NCI-H187 (cell line): ENCODE measurements at regions not wholly inside any gene's neighbourhood (a gene's known extent, or its start where the extent isn't known, plus 50 kb on each side); places are given as distances from the start of the nearest gene placed in this dataset.

Source experiments
- DNase-seq, 2 experiments: peaks; one replicate each; lab custom pipeline; 2025; lab: John Stamatoyannopoulos, UW

DNA sequence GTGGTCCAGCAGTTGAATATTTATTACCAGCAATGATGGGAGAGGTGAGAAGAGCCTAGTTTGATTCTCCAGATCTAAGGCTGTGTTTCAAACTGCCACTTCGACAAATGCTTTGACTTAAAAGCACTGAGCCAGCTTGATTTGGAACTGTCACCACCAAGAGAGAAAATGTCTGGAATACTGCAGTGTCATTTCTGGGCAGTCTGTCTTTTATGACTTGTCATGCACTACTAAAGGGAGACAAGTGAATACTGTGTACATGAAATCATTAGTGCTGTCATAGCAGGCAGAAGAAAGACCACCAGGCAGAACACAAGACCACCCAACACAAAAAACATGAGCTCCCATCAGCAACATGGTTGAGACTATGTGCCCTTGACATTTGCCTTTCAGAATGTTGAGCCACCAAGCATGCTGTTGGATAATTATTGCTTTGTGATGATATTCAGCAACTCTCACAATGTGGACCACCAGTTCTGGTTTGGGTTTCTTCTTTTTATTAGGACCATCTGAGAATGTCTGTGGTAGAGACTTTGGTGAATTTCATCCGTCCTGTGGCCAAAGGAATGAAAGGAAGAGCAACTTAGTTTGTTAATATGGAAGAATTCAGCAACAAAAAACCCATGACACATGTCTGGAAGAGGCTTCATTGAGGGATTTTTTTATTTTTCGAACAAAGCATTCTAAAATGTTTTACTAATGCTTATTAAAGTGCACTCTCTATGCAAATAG is 125.8 kb downstream of the NTMT2 start:
- no peak for DNase-seq

DNA sequence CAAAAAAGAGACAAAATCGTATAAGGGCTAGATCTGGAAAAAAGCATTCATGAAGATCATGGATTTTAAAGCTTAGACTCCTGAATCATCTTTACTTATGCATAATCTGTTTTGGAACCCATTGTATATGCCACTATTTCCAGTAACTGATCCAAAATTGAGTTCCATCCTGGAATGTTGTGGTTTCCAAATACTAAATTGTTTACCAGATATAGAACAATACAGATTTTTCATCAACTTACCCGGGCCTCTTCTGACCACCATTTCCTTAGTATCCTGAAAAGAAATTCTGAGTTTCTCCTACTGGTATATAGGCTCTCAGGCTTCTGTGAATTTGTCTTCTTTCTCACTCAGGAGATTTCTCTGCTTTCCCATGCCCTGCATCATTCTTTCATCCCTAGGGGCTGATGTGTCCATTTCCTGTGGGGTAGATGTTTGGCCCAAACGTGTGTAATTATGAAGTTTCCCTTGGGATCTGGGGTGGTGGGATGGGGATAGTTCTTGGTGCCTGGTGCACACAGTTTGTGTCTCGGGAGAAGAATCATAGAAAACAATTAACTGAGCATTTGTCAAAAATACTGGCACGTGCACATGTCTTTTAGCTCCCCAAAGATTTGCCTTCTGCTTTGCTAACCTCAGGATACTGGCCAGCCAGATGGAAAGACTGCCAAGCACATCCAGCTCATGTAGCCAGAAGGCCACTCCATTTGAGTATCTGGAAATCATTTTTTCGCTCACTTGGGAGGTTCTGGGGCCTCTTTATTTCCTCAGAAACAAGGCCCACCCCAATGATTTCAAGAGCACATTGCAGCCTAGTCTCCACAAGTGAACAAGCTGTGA is 127.8 kb downstream of the NTMT2 start:
- DNase-seq: no peak

DNA sequence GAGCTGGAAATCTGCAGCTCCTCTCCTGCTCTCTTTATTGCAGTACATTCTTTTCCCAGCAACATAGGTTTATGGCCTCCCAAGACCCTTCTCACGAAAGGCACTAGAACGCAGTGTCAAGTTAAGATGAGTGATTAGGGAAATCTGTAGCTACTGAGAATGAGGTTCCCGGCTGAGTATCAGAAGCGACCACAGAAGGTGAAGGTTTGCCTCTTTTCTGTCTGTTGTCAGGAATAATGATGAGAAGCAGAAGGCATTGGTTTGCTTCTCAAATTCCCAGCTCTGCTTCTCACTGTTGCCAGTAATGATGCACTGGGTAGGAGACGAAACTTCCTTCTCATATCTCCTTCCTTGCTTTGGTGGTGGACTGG is 128.4 kb downstream of the NTMT2 start:
- no peak for DNase-seq

DNA sequence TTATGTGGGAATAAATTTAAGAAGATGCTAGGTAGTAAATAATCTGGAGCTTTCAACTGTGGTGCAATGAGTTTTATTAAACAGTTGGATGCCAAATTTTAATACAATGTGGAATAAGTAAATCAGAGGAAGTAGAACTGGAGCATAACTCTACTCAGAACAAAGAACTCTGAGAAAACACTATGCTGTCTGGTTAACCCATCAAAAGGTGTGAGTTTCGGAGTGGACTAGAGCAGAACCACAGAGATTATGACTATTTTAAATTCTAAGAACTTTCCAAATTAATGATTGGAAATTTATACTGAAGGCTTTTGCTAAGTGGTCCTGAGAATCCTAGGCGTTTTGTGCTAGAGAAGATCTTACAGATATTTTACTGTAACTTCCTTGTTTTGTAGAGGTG is 132.2 kb downstream of the NTMT2 start:
- DNase-seq: no peak

DNA sequence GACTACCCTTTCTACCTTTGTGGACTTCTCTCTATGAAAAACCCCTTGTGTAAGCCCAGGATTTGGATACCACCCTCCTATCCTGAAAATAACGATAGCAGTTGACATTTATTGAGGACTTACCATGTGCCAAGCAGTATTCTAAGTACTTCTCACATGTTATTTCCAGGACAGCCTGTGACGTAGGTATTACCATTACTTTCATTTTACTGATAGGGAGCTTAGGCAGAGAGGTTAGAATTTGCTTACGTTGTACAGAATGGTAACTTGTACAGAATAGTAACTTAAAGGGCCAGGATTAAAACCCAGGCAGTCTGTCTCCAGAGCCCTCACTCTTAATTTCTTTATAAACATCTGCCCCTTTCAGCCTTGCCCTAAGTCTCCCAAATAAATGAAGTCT is 138.3 kb downstream of the NTMT2 start:
- no peak for DNase-seq

DNA sequence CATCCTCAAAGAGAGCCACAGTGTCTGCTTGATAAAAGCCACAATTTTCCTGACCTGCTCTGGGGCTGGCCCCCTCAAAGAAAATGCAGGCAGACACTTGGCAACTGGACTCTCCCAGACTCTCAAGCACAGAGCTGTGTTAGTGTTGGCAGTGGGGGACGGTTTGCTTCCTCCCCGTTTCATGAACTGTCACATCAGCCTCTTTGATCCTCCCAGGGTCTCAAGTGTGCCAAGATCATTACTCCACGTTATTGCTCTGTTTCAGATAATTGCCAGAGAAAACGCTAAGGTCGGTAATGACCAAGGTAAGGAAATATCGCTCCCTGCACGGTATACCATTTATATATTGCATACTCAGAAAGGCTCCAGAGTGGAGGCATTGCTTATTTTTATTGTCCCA is 138.8 kb downstream of the NTMT2 start:
- no peak for DNase-seq

DNA sequence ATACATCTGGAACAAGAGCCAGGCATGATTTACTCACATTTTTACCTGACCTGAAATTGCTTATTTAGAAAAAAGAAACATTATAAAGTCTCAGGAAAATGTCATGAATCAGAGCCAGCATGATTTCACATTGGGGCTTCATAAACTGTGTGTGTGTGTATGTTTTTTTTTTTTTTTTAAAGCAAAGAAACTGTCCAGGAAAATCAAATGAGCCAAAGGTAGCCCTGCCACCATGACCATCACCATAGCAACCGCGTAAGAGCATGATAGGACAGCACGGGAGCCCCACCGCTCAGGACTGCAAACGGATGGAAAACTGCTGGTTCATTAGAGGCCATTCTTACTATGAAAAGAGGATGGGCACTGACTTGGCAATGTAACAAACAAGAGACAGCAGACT is 139.2 kb downstream of the NTMT2 start:
- peak in 1 of 2 experiments; percentile 46 for DNase-seq

DNA sequence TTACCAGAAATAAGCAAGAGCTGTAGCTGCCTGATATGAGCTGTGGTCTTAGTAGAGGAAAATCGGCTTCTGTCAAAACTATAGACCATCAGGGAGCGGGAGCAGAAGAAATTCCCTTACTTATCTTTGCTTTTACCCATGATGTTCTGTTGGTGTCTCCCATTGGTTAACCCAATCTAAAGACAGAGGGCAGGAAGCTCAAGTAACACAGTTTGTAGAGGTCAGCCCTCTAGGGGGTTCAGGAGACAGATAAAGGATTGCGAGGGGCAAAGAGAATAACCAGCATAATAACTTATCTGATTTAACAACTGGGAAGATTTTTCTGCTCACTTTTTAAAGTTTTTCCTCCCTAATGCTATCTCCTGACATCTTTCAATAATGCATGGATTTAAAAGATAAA is 142.4 kb downstream of the NTMT2 start:
- no peak for DNase-seq

DNA sequence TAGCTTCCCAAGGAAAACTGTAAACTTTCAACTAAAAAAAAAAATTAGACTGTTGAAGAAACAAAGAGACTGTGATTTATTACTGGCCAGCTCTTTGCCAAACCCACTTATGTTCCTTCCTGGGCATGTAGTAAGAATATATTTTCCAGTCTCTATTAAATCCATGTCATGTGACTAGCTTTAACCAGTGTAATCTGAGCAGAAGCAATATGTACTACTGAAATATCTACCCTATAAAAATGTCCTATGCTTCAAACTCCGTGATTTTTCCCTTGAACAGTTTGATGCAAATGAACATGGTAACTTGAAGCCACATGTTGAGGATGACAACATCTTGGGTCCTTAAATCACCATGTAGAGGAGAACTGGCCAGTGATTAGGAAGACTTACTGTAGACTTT is 144.5 kb downstream of the NTMT2 start:
- DNase-seq: no peak

DNA sequence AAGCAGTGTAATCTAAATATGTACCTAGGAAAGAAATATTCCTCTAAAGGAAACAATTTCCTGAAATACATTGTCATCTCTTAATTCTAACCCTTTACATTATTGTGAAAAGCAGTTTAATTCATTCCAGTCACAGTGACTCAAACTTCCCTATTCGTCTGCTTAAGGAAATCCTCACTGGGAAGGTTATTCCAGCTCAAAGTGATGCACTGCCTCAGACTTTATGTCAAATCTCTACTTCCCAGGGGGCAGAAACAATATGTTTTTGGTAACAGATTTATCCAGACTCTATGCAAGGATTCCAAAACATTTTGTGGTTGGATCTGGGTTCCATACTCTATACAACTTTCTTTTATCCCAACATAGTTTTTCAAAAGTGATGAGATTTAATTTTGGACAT is 145.2 kb downstream of the NTMT2 start:
- DNase-seq: no peak

DNA sequence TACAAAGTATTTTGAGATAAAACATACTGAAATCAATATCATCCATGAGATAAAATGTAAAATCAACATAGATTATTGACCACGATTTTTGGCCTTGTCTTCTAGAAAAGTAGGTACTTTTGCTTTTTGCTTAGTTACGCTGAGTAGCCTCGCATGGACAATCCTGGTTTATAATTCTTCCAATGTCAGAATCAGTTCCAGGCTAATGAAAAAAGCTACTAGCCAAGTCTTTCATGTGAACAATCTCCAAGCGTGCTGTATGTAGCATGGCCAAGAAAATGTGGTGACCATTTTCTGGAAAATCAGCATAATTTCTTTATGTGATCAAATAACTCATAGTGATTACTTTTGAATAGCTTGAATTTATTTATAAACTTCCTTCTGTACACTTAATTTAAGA is 145.8 kb downstream of the NTMT2 start:
- no peak for DNase-seq

DNA sequence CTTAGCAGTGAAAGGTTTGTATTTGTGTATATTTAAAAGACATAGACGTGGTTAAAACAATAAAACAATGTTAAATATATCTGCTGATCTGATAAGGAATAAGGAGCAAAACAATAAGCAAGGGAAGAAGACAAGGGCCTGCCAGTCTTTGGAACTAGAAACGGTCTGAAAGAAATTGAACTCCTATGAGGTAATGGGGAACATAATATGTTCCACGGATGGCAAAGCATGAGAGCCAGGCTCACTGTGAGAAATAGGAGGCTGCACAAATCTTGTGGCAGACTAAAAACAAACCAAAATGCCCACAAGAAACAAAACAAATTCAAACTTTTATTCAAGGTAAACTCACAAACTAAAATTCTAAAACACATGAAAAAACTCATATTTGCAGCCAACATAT is 150.5 kb downstream of the NTMT2 start:
- no peak for DNase-seq

DNA sequence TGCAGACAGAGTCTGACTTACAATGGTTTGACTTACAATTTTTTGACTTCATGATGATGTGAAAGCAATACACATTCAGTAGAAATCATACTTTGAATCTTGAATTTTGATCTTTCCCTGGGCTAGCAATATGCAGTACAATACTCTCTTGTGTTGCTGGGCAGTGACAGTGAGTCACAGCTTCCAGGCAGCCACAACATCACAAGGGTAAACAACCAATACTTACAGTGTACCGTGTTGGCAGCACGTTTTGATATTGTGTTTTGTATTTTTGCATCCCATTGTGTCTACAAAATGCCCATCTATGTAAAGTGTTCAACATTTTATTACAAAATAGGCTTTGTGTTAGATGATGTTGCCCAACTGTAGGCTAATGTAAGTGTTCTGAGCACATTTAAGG is 150.9 kb downstream of the NTMT2 start:
- no peak for DNase-seq

DNA sequence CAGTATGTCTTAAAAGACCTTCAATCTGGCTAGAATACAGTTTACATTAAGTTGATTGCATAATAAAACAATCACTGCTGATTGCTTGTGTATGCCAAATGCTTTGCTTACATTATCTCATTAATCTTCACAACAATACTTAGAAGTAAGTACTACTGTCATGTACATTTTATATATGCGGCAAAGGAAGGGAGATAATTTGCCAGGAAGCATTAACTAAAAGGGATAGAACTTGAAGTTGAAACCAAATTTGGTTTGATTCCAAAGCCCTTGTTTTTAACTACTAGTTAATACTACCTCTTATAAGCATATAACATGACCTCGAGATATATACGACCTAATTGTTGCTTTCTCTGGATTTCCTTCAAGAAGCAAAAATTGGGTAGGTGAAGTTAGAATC is 155.8 kb downstream of the NTMT2 start:
- no peak for DNase-seq

DNA sequence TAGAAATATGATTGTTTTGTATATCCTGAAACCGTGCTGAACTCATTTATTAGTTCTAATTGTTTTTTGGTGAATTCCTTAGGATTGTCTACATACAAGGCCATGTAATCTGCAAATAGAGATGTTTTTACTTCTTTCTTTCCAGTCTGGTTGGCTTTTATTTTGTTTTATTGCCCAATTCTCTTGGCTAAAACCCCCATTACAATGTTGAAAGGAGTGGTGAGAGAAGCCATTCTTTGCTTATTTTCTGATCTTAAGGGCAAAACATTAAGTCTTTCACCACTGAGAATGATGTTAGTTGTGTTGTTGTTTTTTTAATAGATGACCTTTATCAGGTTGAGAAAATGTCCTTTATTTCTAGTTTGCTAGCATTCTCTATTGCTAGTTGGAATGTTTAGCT is 157.3 kb downstream of the NTMT2 start:
- DNase-seq: no peak

DNA sequence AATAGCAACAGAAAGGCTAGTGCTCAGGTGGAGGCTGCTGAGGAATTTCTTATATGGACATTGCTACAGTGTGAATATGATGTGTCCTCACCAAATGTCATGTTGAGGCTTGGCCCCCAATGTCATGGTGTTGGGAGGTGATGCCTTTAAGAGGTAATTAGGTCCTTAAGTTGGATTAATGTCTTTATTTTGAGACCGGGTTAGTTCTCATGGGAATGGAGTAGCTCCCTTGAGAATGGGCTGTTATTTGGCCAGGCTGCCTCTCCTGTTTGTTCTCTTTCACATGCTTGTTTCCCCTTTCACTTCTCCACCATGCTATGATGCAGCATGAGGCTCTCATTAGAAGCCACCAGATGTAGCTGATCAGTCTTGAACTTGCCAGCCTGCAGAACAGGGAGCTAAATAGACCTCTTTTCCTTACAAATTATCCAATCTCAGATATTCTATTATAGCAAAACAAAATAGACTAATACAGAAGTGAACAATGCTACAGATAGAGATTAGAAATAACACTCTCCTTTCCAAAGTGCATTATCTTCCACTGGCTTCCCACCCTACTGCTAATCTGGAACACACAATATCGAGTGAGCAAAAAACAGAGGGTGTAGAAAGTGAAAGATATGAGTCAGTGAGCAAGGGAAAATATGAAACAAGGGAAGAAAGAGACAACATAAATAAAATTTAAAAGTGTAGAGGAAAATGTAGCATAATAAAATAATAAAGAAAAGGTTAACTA is 160.2 kb downstream of the NTMT2 start:
- no peak for DNase-seq

DNA sequence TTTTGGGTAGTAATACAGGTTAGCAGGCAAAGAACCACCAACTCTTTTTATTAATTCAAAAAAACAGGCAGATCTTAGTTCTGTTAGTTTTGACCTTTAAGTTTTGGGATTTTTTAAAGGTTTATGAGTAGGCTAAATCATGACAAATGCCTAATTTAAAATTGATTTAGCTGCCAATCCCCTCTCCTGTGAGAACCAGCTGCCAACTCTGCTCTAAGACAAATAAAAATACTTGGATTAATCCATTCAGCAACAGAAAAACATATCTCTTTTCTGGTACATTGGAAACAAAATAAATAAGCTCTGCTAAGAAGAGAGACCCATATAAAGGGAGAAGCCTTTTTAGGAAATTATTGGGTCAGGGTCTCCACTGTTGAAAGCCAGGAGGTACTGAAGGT is 160.8 kb downstream of the NTMT2 start:
- no peak for DNase-seq

DNA sequence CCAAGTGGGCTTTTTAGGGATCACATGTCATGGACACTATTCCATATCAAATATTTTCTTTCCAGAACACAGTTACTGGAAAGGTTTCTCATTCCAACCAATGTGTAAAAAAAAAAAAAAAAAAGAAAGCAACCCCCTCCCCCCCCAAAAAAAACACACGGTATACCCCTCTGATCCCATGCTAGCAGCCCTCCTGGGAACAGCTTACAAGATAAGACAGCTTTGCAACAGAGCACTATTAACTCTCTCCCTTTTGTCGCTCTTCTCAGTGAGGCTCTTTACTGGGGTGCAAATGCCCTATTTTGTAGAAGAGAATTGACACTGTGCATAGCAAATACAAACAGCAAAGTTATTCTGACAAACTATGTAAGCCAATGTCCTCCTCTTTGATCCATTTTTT is 161.2 kb downstream of the NTMT2 start:
- no peak for DNase-seq

DNA sequence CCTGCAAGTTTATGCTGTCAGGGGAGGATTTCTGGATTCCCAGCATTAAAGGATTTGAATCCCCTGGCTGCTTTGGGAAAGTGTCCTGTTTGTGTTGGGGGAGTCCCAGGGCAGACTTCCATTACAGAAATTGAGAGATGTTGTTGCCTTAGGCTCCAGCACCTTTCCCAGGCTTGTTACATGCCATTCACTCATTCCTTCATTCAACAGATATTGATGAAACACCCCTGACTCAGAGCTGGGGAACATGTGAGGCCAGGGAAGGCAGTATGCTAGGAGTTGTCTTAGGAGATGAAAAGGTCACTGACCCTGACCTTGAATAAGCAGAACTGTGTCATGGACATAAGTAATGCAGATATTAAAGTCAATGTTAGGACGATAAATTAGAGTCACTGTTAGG is 161.7 kb downstream of the NTMT2 start:
- no peak for DNase-seq

DNA sequence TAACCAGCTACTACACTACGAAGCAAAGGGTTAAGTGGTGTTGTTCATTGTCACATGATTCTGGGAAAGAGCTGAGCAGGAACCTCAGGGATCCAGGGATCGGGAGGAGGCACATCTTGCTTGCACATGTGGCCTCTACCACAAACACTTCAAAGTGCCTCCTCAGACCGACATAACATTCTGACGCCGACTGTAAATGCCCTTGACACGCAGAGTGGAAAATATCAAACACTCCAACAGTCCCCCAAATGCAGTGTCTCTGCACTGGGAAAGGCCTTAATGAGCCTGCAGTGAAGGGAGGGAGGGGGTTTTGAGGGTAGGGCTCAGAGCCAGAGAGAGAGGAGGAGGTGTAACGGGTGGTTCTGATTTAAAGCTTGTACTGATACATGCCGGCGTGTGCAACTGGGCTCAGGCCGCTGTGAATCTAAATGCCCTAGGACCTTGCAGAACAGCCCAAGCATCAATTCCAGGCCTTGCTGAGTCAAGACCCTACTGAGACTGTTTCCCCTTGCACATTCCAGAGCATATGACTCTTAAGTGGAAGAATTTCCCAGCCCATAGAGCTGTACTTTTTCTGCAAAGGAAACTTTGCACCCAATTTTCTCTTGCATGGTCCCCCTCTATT is 163.7 kb downstream of the NTMT2 start:
- peak; percentile 63 to 78 for DNase-seq

DNA sequence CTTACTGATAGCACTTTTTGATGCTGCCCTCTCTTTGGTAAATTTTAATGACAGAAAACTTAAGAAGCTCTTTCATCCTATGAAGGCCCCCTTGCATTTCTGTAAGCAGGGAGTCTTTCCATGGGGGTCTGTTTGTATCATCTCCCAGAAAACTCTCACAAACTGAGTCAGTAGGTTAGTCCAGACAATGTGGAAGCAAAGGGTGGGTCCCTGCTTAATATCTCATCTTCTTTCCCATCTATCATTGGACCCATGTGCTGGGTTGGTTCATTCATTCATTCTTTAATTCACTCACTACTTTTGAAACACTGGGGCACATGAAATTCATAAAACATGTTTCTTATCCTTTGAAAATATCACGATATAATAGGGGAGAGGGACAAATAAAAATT is 164.3 kb downstream of the NTMT2 start:
- DNase-seq: no peak

DNA sequence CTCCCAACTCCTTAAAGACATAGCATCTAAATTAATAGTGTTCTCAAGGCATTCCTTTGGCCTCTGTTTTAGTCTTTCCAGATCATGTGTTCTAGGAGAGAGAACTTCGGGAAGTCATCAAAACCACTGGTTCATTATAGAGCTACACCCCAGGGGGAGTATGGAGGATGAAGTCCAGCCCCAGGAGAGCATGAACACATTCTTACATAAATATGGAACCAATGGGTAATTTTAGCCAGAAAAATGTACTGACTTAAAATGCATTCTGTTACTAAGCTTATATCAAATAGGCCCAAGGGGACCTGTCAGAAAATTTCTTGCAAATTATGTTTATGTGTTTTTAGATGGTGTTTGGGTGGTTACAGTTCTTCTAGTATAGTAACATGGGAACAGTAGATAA is 165.2 kb downstream of the NTMT2 start:
- no peak for DNase-seq

DNA sequence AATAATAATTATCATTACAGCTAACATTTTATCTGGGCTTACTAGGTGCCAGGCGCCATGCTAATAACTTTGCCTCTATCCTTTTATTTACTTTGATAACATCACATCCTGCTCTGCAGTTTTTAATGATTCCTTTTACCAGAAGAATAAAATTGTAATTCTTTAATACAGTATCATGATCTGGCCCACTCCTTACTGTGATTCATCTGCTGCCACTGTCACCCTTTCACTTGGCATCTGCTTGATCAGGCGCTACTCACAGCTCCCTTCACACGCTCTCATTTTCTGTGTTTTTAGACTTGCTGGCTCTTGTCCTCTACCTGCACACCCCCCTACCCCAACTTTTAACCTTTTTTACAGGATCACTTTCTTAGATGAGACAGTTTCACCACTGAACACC is 167.5 kb downstream of the NTMT2 start:
- no peak for DNase-seq
